ENCODE measurements at regions not wholly inside any gene's neighbourhood (a gene's known extent, or its start where the extent isn't known, plus 50 kb on each side); places are given as distances from the start of the nearest gene placed in this dataset.

DNA sequence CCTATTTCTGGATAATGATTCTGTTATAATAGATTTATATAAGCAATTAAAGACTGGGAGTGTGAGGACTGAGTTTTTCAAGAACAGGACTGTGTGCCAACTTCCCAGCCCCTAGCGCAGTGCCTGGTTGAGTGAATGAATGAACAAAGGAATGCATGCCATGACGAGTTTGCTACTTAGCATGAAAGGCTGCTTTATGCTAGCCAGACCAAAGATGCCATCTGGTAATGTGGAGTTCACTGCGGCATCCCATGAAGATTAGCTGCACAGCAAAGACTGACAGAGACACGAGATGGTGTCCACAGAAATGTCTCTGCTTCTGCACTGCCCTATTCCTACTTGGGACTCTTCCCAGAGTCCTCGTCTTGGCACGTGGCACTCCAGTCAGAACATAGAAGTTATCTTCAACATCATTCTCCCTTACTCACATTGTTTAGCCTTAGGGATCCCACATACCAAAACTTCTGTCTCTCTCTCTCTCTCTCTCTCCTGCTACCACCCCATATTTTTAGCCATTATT, 283.9 kb upstream of the CTNNB1 start:
- DNase-seq (ENCODE audit: low read depth in 1 of 2, low spot score in 1 of 2), result no peak
- TF ChIP-seq, protein P1, sequence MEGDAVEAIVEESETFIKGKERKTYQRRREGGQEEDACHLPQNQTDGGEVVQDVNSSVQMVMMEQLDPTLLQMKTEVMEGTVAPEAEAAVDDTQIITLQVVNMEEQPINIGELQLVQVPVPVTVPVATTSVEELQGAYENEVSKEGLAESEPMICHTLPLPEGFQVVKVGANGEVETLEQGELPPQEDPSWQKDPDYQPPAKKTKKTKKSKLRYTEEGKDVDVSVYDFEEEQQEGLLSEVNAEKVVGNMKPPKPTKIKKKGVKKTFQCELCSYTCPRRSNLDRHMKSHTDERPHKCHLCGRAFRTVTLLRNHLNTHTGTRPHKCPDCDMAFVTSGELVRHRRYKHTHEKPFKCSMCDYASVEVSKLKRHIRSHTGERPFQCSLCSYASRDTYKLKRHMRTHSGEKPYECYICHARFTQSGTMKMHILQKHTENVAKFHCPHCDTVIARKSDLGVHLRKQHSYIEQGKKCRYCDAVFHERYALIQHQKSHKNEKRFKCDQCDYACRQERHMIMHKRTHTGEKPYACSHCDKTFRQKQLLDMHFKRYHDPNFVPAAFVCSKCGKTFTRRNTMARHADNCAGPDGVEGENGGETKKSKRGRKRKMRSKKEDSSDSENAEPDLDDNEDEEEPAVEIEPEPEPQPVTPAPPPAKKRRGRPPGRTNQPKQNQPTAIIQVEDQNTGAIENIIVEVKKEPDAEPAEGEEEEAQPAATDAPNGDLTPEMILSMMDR (IDR thresholded peaks at IDR 0.05; ENCODE audit: low read depth, low read length), result no peak
- no peaks in the 10 kb centered on the region for H3K27me3 ChIP-seq
- no peak overlapping the region for H3K27ac ChIP-seq
- H3K4me3 ChIP-seq, result no peak overlapping the region
- H3K36me3 ChIP-seq, result no peaks in the 10 kb centered on the region
- no peaks in the 10 kb centered on the region for H3K4me1 ChIP-seq (ENCODE audit: low read depth)
- H3K9me3 ChIP-seq (ENCODE audit: low read depth), result no peaks in the 10 kb centered on the region

DNA sequence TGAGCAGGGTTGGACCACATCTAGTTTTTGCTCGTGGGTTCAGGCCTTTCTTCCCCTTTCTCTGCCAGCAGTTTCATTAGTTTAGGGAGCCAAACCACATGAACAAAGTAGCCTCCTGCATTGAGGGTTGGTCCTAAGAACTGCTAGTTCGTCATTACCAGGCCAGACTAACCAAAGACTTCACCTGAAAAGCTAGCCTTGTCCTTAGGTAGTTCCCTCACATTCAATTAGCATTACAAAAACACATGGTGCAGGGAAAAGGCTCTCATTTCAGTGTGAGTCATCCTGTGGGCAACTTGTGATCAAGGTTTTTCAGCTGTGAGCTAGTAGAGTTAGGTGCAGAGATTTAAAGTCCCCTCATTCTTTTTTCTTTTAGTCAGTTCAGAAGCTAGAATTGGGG, 279.3 kb upstream of the CTNNB1 start:
- H3K27me3 ChIP-seq, result no peaks in the 10 kb centered on the region
- peaks cover 6% of the 10 kb centered on the region for H3K4me1 ChIP-seq (ENCODE audit: low read depth)
- no peak overlapping the region for H3K4me3 ChIP-seq
- DNase-seq (ENCODE audit: low read depth in 1 of 2, low spot score in 1 of 2), result peak in 1 of 2 donors; percentile 16
- H3K36me3 ChIP-seq, result no peaks in the 10 kb centered on the region
- no peaks in the 10 kb centered on the region for H3K9me3 ChIP-seq (ENCODE audit: low read depth)
- TF ChIP-seq, protein P1 (IDR thresholded peaks at IDR 0.05; ENCODE audit: low read depth, low read length), result no peak
- no peak overlapping the region for H3K27ac ChIP-seq

DNA sequence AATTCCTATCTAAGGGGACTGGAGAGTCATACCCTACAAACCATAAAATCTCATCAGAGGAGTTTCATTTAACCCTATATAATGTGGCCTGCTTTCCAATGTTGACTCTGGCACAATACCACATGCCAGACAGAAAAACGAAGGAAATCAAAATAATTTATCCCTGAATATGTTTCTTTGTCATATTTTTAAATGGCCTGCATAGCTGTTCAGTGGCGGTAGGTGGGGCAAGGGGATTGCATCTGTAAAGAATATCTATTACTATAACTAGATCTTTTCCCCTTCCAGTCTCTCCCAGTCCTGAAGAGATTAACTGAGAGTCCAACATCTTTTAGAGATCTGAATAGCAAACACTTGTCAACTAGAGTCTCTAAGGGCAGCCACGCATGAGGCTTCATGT, 278.1 kb upstream of the CTNNB1 start:
- Histone ChIP-seq H3K9me3 (ENCODE audit: low read depth) (no peaks in the 10 kb centered on the region), H3K27ac (no peak overlapping the region), H3K27me3 (no peaks in the 10 kb centered on the region), H3K36me3 (no peaks in the 10 kb centered on the region), H3K4me3 (no peak overlapping the region), H3K4me1 (ENCODE audit: low read depth) (peaks cover 11% of the 10 kb centered on the region)
- no peak for DNase-seq (ENCODE audit: low read depth in 1 of 2, low spot score in 1 of 2)
- TF ChIP-seq, protein P1 (IDR thresholded peaks at IDR 0.05; ENCODE audit: low read depth, low read length), result no peak

DNA sequence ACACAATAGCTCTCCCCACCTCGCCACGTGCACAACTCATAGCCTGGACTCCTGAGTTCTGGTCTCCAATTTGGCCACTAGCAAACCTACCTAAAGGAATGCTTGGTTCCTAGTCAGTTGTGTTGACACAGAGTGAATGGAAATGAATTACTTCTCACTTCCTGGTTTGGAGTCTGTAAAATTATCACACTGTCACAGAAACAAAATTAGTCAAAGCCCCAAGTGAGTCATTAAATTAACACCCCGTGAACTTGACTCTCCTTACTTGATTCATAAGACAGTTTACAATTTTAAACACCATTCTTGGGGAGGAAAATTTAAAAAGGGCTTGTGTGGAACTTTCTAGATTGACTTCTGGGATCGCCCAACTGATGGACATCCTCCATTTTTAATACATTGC, 276.2 kb upstream of the CTNNB1 start:
- no peaks in the 10 kb centered on the region for H3K27me3 ChIP-seq
- no peaks in the 10 kb centered on the region for H3K9me3 ChIP-seq (ENCODE audit: low read depth)
- peaks cover 11% of the 10 kb centered on the region for H3K4me1 ChIP-seq (ENCODE audit: low read depth)
- no peaks in the 10 kb centered on the region for H3K36me3 ChIP-seq
- no peak for DNase-seq (ENCODE audit: low read depth in 1 of 2, low spot score in 1 of 2)
- no peak overlapping the region for H3K4me3 ChIP-seq
- TF ChIP-seq, protein P1 (IDR thresholded peaks at IDR 0.05; ENCODE audit: low read depth, low read length), result no peak
- H3K27ac ChIP-seq, result no peak overlapping the region

DNA sequence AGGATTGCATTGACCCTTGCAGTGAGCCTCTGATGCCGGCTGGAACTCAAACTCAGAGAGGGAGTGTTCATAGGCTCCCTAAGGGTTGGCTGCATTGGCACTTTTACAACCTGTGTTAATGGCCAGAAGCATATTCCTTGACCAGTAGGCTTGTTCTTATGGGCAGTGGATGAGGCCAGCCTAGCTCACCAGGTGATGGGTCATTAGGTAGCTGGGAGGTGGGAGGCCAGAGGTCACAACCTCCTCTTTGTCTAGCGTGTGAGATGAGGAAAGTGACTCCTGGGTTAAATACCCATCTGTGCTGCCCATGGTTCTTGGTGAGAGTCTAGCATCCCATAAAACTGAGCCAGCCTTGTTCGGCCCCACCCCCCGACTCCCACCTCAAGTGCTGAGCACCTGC, 275.7 kb upstream of the CTNNB1 start:
- Histone ChIP-seq H3K4me3 (no peak overlapping the region), H3K4me1 (ENCODE audit: low read depth) (peaks cover 11% of the 10 kb centered on the region), H3K27me3 (no peaks in the 10 kb centered on the region), H3K27ac (no peak overlapping the region), H3K36me3 (no peaks in the 10 kb centered on the region), H3K9me3 (ENCODE audit: low read depth) (no peaks in the 10 kb centered on the region)
- no peak for DNase-seq (ENCODE audit: low read depth in 1 of 2, low spot score in 1 of 2)
- TF ChIP-seq, protein P1 (IDR thresholded peaks at IDR 0.05; ENCODE audit: low read depth, low read length), result no peak
